Neuron (in vitro differentiated cells): ENCODE measurements at regions not wholly inside any gene's neighbourhood (a gene's known extent, or its start where the extent isn't known, plus 50 kb on each side); places are given as distances from the start of the nearest gene placed in this dataset.

Experiments used
- H2AFZ ChIP-seq: one replicate; pipeline ENCODE4 v1.6.1; 2013; ENCODE audit warnings: low read depth, mild to moderate bottlenecking, inconsistent platforms, low read length, moderate library complexity
- H3K27me3 ChIP-seq: one replicate; pipeline ENCODE4 v1.6.1; 2013; ENCODE audit warnings: low read length; ENCODE audit not compliant: insufficient read depth
- H3K36me3 ChIP-seq: one replicate; pipeline ENCODE4 v1.6.1; 2013; ENCODE audit warnings: low read length; ENCODE audit not compliant: insufficient read depth
- H3K4me1 ChIP-seq: one replicate; pipeline ENCODE4 v1.6.1; 2013; ENCODE audit warnings: low read length; ENCODE audit not compliant: insufficient read depth
- H3K4me3 ChIP-seq: 2 replicates; pipeline ENCODE4 v1.5.1; 2013; ENCODE audit warnings: mild to moderate bottlenecking, low read length, moderate library complexity
- H3K9me3 ChIP-seq: one replicate; pipeline ENCODE4 v1.6.1; 2013; ENCODE audit warnings: low read length

DNA sequence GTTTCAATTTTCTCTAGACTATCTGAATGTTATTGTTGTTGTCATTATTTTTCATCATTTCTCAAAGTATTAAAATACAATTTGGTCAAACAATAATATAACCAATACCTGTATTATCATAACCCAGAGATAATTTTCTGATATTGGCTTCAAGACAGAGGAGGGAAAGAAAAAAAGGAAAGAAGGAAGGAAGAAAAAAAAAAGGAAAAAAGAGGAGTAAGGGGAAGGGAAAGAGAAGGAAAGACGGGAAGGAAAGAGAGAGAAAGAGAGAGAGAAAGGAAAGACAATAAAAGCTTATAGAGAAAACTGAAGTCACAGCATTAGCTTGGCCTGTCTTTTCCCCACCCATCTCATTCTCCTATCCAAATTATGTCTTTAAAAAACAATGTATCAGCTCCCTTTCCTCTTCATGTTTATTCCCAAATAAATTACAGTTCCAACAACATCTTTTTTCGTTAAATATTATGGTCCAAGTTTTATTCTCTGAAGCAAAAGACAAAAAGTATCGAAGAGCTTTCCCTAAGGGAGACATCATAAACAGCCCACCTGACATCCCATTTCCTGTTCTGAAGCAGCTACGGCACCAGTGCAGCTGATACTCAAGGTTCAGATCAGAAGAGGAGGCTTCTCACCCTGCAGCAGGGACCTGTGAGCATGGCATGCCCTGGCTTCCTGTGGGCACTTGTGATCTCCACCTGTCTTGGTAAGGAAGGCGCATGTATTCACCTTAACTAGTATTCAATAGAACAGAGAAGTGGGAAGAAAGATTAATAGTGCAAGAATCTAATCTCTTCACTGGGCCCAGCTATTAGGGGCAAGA lies 308.3 kb downstream of the DAD1 start:
- H2AFZ ChIP-seq = no peak overlapping the region
- peaks cover 6% of the 10 kb centered on the region for H3K27me3 ChIP-seq
- H3K36me3 ChIP-seq = no peaks in the 10 kb centered on the region
- H3K4me3 ChIP-seq = no peak overlapping the region
- H3K4me1 ChIP-seq = no peaks in the 10 kb centered on the region
- no peaks in the 10 kb centered on the region for H3K9me3 ChIP-seq

DNA sequence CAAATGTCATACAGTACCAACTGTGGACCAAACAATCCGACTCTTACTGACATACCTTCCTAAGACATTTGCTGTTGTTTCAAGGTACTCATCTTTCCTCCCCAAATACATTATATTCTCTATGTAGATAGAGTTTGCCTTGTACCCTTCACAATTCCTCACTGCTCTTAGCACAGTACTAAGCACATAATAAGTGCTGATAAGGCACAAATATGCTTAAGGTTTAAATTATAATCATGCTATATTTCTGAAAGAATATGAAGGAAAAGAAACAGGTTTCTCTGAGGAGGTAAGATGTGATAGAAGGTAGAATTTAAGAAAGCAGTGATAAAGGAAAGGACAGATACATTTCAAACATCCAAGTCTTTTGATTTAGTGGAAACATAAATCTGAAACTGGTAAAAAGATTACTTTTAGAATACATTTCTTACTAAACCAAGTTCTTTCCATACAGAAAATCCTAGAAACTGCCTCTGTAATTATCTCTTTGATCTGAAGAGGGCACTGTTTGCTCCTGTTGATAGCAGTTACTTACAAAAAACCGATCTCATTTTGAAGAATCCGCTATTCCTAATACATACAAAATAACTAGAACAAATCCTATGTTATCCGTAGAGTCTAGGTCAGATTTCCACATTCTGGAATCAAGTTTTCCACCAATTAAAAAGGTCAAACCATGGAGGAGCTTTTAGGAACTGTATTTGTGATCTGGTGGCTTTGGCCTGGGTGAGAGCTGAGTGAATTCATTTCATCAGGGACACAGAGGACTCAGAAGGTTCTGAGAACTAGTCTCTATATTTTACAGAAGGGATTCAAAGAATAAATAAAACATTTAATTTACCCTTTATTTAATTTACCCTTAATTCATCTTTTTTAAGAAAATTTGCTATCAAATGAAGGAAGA lies 311.9 kb downstream of the DAD1 start:
- Histone ChIP-seq H3K36me3 (no peaks in the 10 kb centered on the region), H2AFZ (no peak overlapping the region), H3K27me3 (peaks cover 2% of the 10 kb centered on the region), H3K9me3 (no peaks in the 10 kb centered on the region), H3K4me1 (no peaks in the 10 kb centered on the region), H3K4me3 (no peak overlapping the region)

DNA sequence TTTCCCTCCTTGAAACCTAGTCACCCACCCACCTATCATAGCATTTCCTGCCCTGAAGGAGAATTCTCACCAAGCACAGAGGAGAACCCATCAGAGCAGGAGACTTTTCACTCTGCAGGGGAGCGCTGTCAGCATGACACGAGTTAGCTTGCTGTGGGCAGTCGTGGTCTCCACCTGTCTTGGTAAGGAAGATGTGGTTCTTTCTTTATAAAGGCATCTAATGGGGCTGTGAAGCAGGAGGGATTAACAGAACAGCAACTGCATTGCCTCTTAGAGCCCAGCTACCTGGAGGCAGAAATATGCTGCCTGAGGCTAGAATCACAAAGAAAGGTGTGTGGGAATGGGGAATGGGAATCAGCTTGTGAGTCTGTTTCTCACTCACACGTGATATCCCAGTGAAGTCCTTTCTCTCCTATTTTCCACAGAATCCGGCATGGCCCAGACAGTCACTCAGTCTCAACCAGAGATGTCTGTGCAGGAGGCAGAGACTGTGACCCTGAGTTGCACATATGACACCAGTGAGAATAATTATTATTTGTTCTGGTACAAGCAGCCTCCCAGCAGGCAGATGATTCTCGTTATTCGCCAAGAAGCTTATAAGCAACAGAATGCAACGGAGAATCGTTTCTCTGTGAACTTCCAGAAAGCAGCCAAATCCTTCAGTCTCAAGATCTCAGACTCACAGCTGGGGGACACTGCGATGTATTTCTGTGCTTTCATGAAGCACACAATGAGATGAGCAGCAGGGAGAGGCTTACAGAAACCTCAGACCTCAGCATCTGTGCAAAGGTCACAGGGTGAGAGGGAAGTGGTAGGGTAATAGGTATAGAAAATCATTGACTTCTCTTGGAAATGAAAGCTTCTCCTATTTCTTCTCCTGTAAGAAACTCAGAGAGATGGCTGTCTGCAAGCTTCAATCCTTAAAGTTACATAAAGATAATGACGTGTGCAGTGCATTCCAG lies 316.9 kb downstream of the DAD1 start:
- Histone ChIP-seq H3K27me3 (no peaks in the 10 kb centered on the region), H3K4me1 (no peaks in the 10 kb centered on the region), H3K36me3 (no peaks in the 10 kb centered on the region), H2AFZ (no peak overlapping the region), H3K4me3 (no peak overlapping the region), H3K9me3 (no peaks in the 10 kb centered on the region)

DNA sequence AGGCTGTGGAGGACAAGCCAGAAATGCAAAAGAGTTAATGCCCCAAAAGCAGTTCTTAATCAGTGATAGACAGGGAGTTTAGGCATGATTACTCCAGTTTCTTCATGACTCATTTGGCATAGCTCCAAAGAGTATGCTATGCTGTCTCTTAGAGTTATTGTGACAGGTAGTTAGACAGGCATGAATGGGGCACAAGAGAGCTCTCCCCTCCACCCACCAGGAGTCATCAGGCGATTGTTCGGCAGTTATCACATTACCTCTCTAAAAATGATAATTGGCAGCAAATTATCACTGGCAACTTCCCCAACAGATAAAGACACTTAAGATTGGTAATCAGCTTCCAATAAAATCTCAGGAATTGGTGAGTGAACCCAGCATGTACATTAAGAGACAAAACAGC lies 320.1 kb downstream of the DAD1 start:
- no peaks in the 10 kb centered on the region for H3K9me3 ChIP-seq
- H3K4me3 ChIP-seq = no peak overlapping the region
- H3K27me3 ChIP-seq = peaks cover 4% of the 10 kb centered on the region
- no peak overlapping the region for H2AFZ ChIP-seq
- no peaks in the 10 kb centered on the region for H3K4me1 ChIP-seq
- H3K36me3 ChIP-seq = no peaks in the 10 kb centered on the region

DNA sequence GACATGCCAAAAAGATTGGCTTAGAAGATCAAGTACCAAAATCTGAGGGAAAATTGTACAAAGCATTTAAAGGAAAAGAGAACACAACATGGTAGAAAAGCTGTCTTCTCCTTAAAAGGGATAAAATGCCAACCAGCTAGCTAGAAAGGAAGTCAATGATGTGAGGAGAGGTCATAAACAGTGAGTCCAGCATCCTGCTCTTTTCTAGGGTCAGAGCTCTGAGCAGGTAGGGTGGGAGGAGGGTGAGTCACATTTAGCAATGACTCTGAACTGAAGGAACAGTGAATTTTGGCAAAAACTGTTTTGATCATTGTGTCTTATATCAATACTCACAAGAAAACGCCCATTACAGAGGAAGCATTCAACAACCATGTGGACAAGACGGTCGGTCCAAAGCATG lies 322.3 kb downstream of the DAD1 start:
- Histone ChIP-seq H2AFZ (no peak overlapping the region), H3K4me3 (no peak overlapping the region), H3K4me1 (no peaks in the 10 kb centered on the region), H3K36me3 (no peaks in the 10 kb centered on the region), H3K27me3 (peaks cover 4% of the 10 kb centered on the region), H3K9me3 (no peaks in the 10 kb centered on the region)

DNA sequence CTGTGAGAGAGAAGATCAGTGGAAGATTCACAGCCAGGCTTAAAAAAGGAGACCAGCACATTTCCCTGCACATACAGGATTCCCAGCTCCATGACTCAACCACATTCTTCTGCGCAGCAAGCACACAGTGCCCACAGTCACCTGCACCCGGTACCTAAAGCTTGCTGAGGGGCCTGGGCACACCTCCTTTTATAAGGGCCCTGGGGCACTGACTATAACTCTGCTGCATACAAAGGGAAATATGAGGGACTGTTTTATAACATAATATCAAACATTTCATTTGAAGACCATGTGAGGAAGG lies 322.9 kb downstream of the DAD1 start:
- Histone ChIP-seq H2AFZ (no peak overlapping the region), H3K4me1 (no peaks in the 10 kb centered on the region), H3K27me3 (peaks cover 4% of the 10 kb centered on the region), H3K36me3 (no peaks in the 10 kb centered on the region), H3K9me3 (no peaks in the 10 kb centered on the region), H3K4me3 (no peak overlapping the region)

DNA sequence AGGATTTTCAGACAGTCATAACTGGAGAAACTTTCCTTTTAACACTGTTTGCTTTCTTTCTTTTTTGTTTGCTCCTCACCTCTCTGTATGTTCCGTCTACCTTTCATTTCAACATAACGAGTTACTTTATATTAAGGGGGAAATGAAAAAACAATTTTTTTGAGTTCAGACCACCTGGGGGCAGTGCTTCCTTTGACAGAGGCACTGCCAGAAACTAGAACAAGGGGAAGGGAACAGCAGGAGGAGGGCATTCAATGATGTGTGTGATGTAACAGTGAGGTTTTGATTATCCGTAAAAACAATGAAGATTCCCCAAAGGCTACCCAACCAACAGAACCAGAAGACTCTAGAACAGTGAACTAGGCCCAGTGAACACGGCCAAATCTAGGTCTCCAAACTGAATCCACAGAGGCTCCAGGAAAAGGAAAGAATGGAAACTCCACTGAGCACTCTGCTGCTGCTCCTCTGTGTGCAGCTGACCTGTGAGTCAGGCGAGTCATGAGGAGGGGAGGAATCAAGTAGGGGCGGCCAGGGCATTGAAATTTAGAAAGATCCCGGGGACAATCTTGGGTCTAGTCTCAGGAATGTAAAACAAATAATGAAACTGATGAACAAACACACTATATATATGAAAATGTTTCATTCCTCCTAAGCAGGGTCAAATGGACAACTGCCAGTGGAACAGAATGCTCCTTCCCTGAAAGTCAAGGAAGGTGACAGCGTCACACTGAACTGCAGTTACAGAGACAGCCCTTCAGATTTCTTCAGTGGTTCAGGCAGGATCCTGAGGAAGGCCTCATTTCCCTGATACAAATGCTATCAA lies 323.5 kb downstream of the DAD1 start:
- Histone ChIP-seq H3K4me1 (no peaks in the 10 kb centered on the region), H3K36me3 (no peaks in the 10 kb centered on the region), H2AFZ (no peak overlapping the region), H3K27me3 (peaks cover 4% of the 10 kb centered on the region), H3K4me3 (no peak overlapping the region), H3K9me3 (no peaks in the 10 kb centered on the region)

DNA sequence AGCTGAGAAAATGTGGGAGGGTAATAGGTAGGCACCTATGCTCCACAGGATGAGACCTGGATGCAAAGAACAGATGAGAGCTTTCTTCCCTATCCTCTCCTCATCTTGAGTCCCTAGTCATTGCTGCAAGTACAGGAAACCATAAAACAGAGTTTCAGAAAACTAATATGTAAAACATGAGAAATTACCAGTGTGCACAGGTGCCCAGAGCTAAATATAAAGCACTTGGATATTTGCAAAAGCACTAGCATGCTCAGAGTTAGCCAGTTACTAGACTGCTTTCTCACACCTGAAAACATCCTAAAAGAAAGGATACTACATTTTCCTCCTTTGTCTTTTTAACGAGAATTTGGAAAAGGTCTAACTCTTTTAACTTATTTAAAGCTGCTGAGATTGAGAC lies 324.3 kb downstream of the DAD1 start:
- peaks cover 4% of the 10 kb centered on the region for H3K27me3 ChIP-seq
- H3K9me3 ChIP-seq = no peaks in the 10 kb centered on the region
- H3K4me1 ChIP-seq = no peaks in the 10 kb centered on the region
- H3K36me3 ChIP-seq = no peaks in the 10 kb centered on the region
- no peak overlapping the region for H3K4me3 ChIP-seq
- no peak overlapping the region for H2AFZ ChIP-seq

DNA sequence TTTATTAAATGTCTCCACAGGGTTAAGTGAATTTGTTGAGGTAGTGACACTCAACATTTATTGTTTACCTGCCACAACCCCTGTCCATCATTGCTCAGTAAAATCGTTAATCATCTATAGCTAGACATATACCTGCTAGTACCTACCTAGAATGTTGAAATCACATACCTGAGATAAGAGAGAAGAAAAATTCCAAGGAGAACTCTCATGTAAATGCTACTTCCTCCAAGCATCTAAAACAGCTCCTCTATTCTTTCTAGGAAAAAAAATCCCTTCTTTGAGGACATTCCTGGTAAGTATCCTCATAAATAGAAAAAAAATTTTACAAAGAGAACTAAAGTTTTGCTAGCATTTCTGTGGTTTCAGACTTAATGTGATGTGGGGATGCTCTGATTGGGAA lies 325.1 kb downstream of the DAD1 start:
- peaks cover 4% of the 10 kb centered on the region for H3K27me3 ChIP-seq
- H3K4me1 ChIP-seq = no peaks in the 10 kb centered on the region
- no peak overlapping the region for H2AFZ ChIP-seq
- H3K4me3 ChIP-seq = no peak overlapping the region
- H3K36me3 ChIP-seq = no peaks in the 10 kb centered on the region
- no peaks in the 10 kb centered on the region for H3K9me3 ChIP-seq

DNA sequence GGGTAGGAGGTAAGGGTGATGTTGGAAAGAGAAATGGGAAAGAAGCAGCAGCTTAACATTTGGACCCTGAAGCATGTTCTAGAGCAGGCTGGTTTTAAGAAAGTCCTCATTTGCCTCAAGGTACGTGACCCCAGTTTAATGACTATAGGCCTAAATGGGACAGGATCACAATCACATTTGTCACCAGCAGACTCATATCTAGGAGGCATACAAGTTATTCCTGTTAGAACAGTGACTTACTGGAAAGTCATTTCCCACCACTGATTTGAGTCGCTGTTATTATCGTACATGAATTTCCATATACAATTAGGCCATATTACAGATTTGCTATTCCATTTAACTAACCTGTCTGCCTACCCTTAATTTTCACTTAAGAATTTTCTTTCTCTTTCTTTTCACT lies 326.1 kb downstream of the DAD1 start:
- Histone ChIP-seq H3K4me1 (no peaks in the 10 kb centered on the region), H3K9me3 (no peaks in the 10 kb centered on the region), H3K27me3 (peaks cover 4% of the 10 kb centered on the region), H3K4me3 (no peak overlapping the region), H3K36me3 (no peaks in the 10 kb centered on the region), H2AFZ (no peak overlapping the region)

DNA sequence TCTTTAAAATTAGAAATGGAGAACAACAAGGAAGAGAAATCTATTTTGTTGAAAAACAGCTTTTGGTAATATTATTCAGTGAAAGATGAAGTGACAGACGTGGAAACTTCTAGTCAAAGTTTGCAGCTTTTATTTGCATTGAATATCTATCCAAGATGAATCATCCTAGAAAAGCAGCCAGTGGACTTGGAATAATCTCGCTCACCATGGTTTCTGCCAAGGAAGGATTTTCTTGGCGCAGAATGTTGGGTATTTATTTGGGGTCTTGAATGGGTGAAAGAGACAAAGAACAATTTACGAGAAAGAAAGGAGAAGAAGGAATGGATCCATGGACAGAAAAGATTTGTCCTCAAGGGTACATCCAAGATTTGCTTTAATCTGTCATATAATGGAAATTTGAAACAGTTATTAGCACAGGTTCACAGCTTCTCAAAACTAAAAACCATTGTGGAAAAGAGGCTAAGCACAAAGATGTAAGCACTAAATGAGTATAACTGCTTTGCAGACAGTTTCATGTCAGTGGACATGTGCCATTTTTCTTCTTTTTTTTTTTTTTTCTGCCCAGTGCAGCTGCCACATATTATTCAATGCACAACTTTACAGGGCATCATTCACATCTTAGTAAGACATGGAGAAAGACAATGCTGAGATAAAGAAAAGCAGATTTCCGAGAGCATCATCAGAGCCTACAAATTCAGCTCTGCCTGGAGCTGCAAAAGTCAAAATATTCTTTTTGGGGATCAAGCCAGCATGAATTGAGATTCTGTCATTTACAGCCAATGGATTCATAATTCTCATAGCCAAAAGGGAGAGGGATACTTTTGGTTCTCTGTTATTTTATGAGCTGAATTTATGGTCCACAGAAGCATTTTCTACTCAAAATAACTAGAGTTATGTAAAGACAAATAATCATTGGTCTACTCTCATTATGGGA lies 333.7 kb downstream of the DAD1 start:
- H3K36me3 ChIP-seq = no peaks in the 10 kb centered on the region
- no peaks in the 10 kb centered on the region for H3K4me1 ChIP-seq
- H2AFZ ChIP-seq = no peak overlapping the region
- no peak overlapping the region for H3K4me3 ChIP-seq
- no peaks in the 10 kb centered on the region for H3K9me3 ChIP-seq
- no peaks in the 10 kb centered on the region for H3K27me3 ChIP-seq
